Activated T-helper 9 cell treated with anti-CD3 and anti-CD28 coated beads, Interleukin-2, amount 50 U/mL, for 16 hours (primary cell): ENCODE measurements at regions not wholly inside any gene's neighbourhood (a gene's known extent, or its start where the extent isn't known, plus 50 kb on each side); places are given as distances from the start of the nearest gene placed in this dataset.

Source experiments
- DNase-seq: peaks from one replicate; pipeline ENCODE4 v3.0.0-alpha.2; 2020; ENCODE audit warnings: low read depth

DNA sequence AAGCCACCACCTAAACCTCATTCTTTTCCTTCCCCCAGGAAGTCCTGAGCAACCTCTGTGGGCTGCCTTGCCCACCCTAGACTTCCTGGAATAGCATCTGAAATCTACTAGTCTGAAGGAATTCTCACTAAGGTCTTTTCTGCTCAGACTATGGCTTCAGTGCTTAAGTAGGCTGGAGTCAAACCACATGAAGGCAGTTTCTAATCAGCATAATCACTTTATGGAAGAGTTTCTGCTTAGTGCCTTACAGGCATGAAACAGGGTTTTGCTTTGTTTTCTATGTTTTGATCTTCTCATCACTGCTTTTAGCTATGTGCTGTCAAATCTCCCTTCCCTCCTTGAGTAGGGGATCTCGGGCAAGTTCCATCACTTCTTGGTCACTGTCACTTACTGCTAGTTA lies 117.7 kb downstream of the WT1 start:
- no peak for DNase-seq

DNA sequence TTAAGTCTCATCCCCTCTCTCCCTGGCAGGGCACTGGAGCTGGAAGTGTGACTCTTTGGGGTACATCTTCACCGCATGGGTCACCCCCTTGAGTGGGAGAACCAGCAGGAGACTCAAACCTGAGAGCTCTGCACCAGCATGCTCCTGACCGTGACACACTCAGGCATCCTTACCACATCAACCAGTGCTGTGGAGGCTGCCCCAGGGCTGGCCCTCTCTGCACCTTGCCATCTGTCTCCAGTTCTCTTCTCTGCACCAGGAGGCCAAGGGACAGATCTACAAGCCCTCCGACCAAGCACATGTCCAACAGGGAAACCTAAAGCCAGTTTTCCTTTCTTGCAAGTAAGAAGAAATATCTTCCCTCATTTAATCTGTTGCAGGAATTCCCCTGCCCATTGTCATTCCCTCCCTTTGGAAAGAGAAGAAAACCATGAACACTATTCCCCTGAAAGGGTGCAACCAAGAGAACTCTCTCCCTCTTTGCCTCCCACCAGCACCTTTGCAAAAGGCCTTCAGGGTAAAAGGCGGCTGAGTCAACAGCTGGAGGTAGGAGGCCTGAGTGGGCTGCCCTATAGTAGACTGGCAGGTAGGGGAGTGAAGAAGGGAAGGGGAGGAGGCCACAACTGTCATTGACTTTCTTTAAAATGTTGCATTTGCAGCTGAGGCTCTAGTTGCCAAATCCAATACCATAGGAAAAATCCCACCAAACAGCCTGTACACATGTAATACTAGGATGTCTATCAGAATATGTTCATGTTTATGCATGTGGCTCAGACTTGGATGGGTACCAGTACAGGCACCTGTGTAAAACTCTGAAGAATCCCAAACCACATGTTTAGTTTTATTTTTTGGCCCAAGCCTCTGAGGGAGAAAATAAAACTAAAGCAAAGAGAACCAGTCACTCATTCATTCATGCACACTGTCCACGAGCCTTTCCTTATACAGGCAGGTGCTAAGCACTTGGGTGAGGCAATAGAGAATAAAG lies 117.0 kb downstream of the WT1 start:
- DNase-seq, result no peak

DNA sequence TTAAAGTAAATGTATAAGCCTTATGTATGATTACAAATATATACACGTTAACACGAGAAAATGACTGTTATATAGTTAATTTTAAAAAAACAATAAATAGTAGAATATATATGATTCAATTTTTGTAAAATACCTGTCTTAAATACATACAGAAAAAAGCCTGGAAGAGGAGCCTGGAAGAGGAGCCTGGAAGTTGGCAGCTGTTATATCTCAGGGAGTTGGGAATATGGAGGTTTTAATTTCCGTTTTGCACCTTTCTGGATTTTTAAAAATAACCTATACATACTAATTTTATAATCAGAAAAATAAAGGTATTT lies 111.6 kb downstream of the WT1 start:
- DNase-seq, result no peak

DNA sequence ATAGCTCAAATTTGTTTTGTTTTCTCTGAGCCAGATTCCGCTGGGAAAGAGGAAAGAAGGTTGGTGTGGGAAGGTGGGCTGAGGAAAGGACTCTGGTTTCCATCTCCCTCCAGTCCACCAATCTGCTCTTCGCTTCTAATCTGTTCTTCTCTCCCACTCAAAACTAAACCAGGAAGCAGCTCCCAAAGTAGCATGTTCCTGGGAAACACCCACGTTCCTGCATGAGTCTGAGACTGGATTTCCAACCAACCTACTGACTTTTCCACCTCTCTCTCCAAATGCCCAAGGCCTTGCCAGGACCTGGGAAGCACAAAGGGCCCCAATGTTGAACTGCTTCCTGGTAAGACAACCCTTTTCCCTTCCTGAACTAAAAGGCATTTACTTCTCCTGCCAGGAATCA lies 110.2 kb downstream of the WT1 start:
- no peak for DNase-seq

DNA sequence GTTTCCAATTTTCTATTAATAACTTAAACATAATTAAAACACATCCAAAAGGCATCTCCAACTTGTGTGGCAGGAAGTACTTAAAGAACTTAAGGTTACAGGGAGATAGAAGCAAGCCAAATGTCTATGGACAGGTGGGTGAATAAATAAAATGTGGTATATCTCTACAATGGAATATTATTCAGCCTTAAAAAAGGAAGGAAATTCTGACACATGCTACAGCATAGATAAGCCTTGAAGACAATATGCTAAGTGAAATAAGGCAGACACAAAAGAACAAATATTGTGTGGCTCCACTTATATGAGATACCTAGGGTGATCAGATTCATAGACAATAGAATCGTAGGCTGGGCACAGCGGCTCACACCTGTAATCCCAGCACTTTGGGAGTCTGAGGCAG lies 109.6 kb downstream of the WT1 start:
- no peak for DNase-seq

DNA sequence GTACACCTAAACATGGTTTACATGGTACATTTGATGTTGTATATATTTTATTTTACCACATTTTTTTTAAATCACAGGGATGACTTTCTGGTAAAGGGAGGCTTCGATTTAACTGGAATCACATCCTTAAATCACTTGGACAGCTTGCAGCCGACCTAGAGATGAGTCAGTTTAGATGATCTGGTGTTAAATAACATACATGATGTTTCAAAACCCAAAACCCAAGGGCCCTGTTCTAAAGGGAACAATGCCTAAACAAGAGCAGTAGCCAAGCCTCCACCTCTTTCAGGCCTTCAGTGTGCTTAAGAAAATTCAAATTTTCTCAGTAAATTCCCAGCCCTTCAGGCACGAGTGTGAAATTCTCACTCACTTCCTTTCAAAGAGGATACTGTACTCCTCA lies 108.8 kb downstream of the WT1 start:
- no peak for DNase-seq

DNA sequence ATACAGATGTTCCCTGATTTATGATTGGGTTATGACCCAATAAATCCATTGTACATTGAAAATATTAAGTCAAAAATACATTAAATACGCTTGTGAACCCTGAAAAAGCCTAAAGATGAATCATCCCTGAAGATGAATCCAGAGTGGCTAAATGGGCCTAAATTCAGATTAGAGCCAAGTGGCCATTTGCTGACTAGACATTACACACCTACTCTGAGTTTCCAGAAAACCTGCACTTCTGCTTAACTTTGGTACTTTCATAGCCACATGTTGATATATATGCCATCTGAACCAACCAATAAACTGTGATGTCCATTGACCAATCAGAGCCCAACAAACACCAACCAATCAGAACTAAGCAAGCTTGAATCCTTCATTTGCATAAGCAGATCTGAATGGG lies 106.9 kb downstream of the WT1 start:
- no peak for DNase-seq

DNA sequence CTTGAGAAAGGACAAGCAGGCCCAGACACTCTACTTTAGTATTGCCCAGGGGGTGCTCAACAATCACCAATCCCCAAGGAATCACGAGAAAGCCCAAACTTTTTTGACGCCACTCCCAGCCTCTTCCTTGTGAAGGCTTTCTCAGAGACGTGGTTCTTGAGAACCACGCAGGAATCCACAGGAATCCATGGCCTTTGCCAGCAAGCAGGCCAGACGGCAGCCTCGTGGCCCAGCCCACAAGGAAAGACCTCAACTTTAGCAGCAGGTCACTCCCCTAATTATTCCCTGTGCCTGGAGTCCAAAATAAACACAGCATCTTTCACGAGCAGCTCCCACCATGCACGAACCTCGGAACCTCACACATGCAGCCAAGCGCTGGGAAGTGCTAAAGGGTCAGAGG lies 104.2 kb downstream of the WT1 start:
- DNase-seq, result no peak

DNA sequence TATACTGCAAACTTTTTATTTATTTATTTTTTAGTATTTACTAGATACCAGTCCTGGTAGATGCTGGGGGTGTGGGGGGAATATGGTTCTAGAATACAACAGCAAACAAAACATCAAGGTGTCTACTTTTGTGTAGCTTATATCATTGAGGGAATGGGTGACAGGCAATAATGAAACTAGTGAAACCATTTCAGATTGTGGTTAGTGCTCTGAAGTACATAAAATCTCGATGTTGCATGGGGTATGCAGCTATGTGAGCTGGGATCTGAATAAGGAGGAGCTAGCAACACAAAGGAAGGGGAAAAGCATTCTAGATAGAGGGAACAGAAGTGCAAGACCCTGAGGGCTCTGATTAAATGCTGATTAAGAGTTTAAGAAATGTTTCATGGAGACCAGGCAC lies 103.5 kb downstream of the WT1 start:
- DNase-seq, result no peak

DNA sequence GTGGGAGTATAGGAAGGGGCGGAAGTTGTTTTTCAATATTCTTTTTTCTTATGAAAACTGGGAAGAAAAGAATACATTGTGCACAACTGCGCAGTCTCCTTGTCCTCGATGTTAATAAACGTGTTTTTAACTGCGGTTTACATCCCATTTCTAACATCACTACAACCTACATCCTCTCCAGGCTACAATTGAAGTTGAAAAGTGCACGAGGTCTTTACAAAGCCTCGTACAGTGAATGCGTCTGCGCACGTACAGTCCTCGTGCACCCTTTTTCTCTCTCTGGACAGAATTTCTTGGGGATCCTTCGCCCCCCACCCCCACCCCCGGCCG lies 102.4 kb downstream of the WT1 start:
- DNase-seq, result no peak

DNA sequence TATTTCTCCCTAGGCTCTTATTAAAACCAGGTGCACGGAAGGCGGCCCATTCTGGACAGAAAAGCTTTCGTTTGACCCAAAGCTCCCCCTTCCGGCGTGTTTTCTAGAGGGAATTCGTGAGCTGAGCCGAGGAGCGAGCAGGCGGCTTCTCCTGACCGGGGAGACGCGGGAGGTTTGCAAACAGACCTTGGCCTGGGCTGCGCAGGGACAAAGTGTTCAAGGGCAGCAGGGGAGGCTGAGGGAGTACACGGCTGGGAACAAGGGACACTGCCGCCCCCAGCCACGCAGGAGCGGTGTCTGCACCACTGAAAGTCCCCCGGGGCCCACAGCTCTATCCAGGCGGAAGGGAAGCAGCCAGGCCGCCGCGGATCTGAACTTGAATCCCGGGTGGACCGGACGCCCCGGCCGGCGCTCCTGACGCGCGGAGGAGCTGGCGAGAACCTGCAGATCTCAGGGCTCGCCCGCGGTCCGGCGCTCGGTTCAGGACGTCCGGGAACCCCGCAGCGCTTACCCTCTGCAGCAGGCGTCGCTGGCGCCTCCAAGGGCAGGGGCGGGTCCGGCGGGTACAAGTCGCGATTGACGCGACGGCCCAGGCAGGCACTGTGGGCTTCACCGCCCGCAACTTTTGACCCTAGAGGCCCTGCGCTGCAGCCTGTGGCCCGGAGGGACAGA lies 101.9 kb downstream of the WT1 start:
- no peak for DNase-seq

DNA sequence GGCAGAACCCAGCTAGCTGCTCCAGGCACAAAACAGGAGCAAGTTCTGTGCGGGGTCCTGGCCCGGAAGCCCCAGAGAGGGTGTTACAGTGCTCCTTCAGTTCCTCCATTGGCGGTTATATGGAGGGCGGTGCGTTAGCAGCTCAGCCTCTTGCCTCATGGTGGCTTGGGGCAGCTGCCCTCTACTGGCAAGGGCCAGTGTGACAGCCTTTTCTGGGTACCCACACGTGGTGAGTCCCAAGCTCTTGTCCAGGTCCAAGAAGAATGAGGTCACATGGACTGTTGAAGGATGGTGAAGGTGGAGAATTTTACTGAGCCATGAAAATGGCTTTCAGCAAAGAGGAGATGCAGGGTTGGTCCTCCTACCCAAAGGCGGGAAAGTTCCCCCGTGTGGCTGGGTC lies 100.5 kb downstream of the WT1 start:
- no peak for DNase-seq
